OCI-LY7 (cell line): ENCODE measurements at regions not wholly inside any gene's neighbourhood (a gene's known extent, or its start where the extent isn't known, plus 50 kb on each side); places are given as distances from the start of the nearest gene placed in this dataset.

Experiments used
- BruUV-seq: library from RNA; stranded (reverse); fragments of 400-500 nt; replicated peaks from 2 replicates; lab custom pipeline; 2021; lab: Mats Ljungman, UMichigan
- CTCF ChIA-PET: fragments of 300-600 bp; sonication (Branson Sonifier 250); formaldehyde crosslinking; loops from one replicate; lab custom pipeline; 2022; ENCODE audit warnings: antibody characterized with exemption; ENCODE audit not compliant: unreplicated experiment; lab: Charles Lee
- POLR2A ChIA-PET: fragments of 300-600 bp; sonication (Branson Sonifier 250); formaldehyde crosslinking; loops from one replicate; lab custom pipeline; 2022; ENCODE audit warnings: antibody characterized with exemption; lab: Charles Lee
- DNase-seq: peaks from one replicate; pipeline ENCODE4 v3.0.0-alpha.2; 2015; ENCODE audit warnings: low spot score
- H2AFZ ChIP-seq: fragments of 200-600 bp; sonication (generic), shearing (Covaris generic); 2 replicates; pipeline ENCODE4 v1.6.1; 2014; ENCODE audit warnings: mild to moderate bottlenecking, antibody characterized with exemption, low read length, moderate library complexity
- H3K27ac ChIP-seq: fragments of 200-600 bp; sonication (generic); 2 replicates; pipeline ENCODE4 v1.5.1; 2014; ENCODE audit warnings: mixed run types, low read depth, mild to moderate bottlenecking, moderate library complexity, low read length, inconsistent platforms; ENCODE audit not compliant: poor library complexity, severe bottlenecking
- H3K36me3 ChIP-seq: fragments of 200-600 bp; sonication (generic); 2 replicates; pipeline ENCODE4 v1.6.1; 2014; ENCODE audit warnings: mild to moderate bottlenecking, antibody characterized with exemption, low read length, moderate library complexity, mixed read lengths; ENCODE audit not compliant: insufficient read depth
- H3K4me1 ChIP-seq: fragments of 200-600 bp; sonication (generic); 2 replicates; pipeline ENCODE4 v1.5.1; 2014; ENCODE audit warnings: mild to moderate bottlenecking, low read length; ENCODE audit not compliant: insufficient read depth, poor library complexity, severe bottlenecking
- H3K4me2 ChIP-seq: fragments of 200-600 bp; sonication (generic); 2 replicates; pipeline ENCODE4 v1.6.1; 2014; ENCODE audit warnings: mild to moderate bottlenecking, low read length
- H3K4me3 ChIP-seq: fragments of 200-600 bp; sonication (generic); 2 replicates; pipeline ENCODE4 v1.5.1; 2014; ENCODE audit warnings: mild to moderate bottlenecking, low read depth, low read length; ENCODE audit not compliant: poor library complexity, severe bottlenecking
- H3K79me2 ChIP-seq: fragments of 200-600 bp; sonication (generic); 2 replicates; pipeline ENCODE4 v1.6.1; 2016; ENCODE audit warnings: low read depth, mild to moderate bottlenecking, low read length, moderate library complexity, mixed read lengths; ENCODE audit not compliant: insufficient read depth
- H3K9me2 ChIP-seq: fragments of 200-600 bp; sonication (generic); 2 replicates; pipeline ENCODE4 v1.6.1; 2016; ENCODE audit warnings: mild to moderate bottlenecking, low read length, mixed read lengths; ENCODE audit not compliant: insufficient read depth
- H3K9me3 ChIP-seq: fragments of 200-600 bp; sonication (generic); 2 replicates; pipeline ENCODE4 v1.6.1; 2014; ENCODE audit warnings: mild to moderate bottlenecking, mixed run types, low read length, mixed read lengths
- H4K20me1 ChIP-seq: fragments of 200-600 bp; sonication (generic); 2 replicates; pipeline ENCODE4 v1.6.1; 2014; ENCODE audit warnings: mild to moderate bottlenecking, antibody characterized with exemption, low read length, moderate library complexity, mixed read lengths; ENCODE audit not compliant: insufficient read depth
- CTCF ChIP-seq: fragments of 200-600 bp; sonication (generic); conservative IDR thresholded peaks from 2 replicates; pipeline ENCODE4 v1.5.1; 2014; ENCODE audit warnings: mild to moderate bottlenecking, antibody characterized with exemption, low read length, moderate library complexity, mixed read lengths
- EZH2phosphoT487 ChIP-seq: fragments of 200-600 bp; sonication (generic); IDR thresholded peaks from 2 replicates; pipeline ENCODE4 v1.6.1; 2018; ENCODE audit warnings: low read depth, borderline replicate concordance, mild to moderate bottlenecking, mixed run types, antibody characterized with exemption, low read length, moderate library complexity, mixed read lengths
- intact Hi-C: fragments of 100-400 bp; cut with micrococcal nuclease; formaldehyde crosslinking; loops from one replicate; pipeline ENCODE4 v1.10.0; 2022; ENCODE audit not compliant: unreplicated experiment

DNA sequence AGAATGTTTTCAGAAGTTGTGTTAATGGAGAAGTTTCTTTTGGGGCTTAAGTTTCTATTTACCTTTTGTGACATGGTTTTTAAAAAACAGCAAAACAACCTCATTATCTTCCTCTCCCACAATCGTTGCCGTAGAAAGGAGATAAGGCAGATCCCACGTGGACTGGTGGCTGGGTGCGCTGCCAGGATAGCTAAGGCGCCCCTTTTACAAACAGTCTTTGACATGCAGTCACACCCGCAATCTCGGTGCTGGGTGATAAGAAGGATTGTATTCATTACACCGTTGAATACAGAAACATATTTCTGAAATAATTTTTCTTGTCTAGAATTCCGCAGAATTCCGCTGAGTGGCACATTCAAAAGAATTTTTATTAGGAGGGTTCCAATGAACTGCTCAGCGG, 271.1 kb downstream of the UQCRFS1 start:
- Histone ChIP-seq H3K9me3 (no peaks in the 10 kb centered on the region), H3K4me3 (no peak overlapping the region), H3K9me2 (no peaks in the 10 kb centered on the region), H3K27ac (no peak overlapping the region), H2AFZ (no peak overlapping the region), H3K4me1 (no peaks in the 10 kb centered on the region), H3K79me2 (no peaks in the 10 kb centered on the region), H4K20me1 (no peaks in the 10 kb centered on the region), H3K36me3 (no peaks in the 10 kb centered on the region), H3K4me2 (no peak overlapping the region)
- no peak for DNase-seq
- TF ChIP-seq EZH2phosphoT487 (no peak), CTCF (no peak)
- intact Hi-C loops, result no loop called here
- POLR2A ChIA-PET, result no interaction called here
- BruUV-seq, result no TSS peak
- CTCF ChIA-PET, result no interaction called here

- Histone ChIP-seq H3K36me3 (no peaks in the 10 kb centered on the region), H3K9me2 (no peaks in the 10 kb centered on the region), H3K27ac (no peak overlapping the region), H3K4me1 (no peaks in the 10 kb centered on the region), H3K79me2 (no peaks in the 10 kb centered on the region), H3K9me3 (no peaks in the 10 kb centered on the region), H3K4me3 (no peak overlapping the region), H3K4me2 (no peak overlapping the region), H2AFZ (no peak overlapping the region), H4K20me1 (no peaks in the 10 kb centered on the region)
- no peak for DNase-seq
- ChIA-PET CTCF (no interaction called here), POLR2A (no interaction called here)
- TF ChIP-seq EZH2phosphoT487, result no peak
- intact Hi-C loops, result no loop called here
- no TSS peak for BruUV-seq
Measured at GRCh38 chr19:28940751-28941500, 272.0 kb downstream of the UQCRFS1 start.

DNA sequence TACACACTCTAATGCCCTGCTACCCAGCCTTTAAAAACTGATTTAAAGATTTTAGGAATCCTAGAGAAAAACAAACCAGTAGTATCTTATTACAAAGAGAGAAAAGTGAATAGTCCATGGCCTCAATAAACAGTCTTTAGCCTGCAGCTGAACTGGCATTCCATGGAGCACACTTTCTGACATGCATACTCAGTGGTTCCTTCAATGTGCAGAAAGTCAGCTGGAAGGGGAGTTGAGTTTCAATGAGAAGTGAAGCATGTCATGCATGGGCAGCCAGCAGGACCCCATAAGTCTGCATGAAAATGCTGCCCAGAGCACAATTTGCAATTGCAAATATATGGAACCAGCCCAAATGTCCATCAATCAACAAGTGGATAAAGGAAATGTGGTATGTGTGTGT, 273.7 kb downstream of the UQCRFS1 start:
- TF ChIP-seq CTCF, result no peak
- TF ChIP-seq EZH2phosphoT487, result no peak
- POLR2A ChIA-PET, result no interaction called here
- H3K4me1 ChIP-seq, result no peaks in the 10 kb centered on the region
- no peak for DNase-seq
- no peaks in the 10 kb centered on the region for H3K9me3 ChIP-seq
- H3K4me3 ChIP-seq, result no peak overlapping the region
- no TSS peak for BruUV-seq
- H3K27ac ChIP-seq, result no peak overlapping the region
- intact Hi-C loops, result no loop called here
- H2AFZ ChIP-seq, result no peak overlapping the region
- no peaks in the 10 kb centered on the region for H3K36me3 ChIP-seq
- no peaks in the 10 kb centered on the region for H3K79me2 ChIP-seq
- H3K9me2 ChIP-seq, result no peaks in the 10 kb centered on the region
- no peak overlapping the region for H3K4me2 ChIP-seq
- CTCF ChIA-PET, result no interaction called here
- H4K20me1 ChIP-seq, result no peaks in the 10 kb centered on the region
